ENCODE measurements at regions not wholly inside any gene's neighbourhood (a gene's known extent, or its start where the extent isn't known, plus 50 kb on each side); places are given as distances from the start of the nearest gene placed in this dataset.

DNA sequence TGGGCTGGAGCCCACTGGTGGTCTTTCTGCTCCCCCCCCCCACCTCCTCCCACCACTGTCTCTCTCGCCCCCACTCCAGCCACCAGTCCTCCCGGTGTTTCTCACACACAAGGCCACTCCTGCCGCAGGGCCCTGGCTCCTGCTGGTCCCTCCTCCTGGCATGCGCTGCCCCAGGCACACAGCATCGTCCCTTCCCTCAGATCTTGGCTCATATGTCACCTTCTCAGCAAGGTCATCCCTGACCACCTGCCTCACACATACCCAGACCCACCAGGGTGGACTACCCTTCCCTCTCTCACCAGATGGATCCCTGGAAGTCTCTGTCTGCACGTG, 101.5 kb upstream of the IQSEC1 start:
- TF ChIP-seq POLR2AphosphoS5 (IDR thresholded peaks at IDR 0.05): no peak
- TF ChIP-seq CTCF (IDR thresholded peaks at IDR 0.05): no peak
- no peak for TF ChIP-seq EP300 (IDR thresholded peaks at IDR 0.05)
- no peak for TF ChIP-seq POLR2A (IDR thresholded peaks at IDR 0.05)

Data from stomach (tissue), 4 donors.